ENCODE measurements at regions not wholly inside any gene's neighbourhood (a gene's known extent, or its start where the extent isn't known, plus 50 kb on each side); places are given as distances from the start of the nearest gene placed in this dataset.

DNA sequence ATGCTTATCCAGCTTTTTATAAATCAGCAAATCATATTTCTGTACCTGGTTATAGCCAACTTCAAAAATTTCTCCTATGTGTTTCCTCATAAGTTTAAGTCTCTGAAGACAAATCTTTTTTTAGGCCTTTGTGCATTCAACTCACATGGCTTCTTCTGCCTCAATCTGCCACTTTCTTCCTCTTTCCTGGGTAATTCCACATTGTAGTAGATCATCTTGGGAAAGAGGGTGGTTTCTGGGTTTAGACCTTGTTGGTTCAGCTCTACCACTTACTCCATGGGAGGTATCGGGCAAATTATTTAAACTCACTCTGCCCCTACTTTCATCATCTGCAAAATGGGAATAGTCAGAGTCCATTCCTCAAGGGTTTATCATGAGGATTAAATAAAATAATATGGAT is 707.0 kb upstream of the ZEB2 start:
- 90 to 100% (median 97%) methylated on average over 1 of the region's 1 CpG for WGBS, 4 donors
- intact Hi-C loops (cut with DNase I), result no loop called here
- no peak for DNase-seq

DNA sequence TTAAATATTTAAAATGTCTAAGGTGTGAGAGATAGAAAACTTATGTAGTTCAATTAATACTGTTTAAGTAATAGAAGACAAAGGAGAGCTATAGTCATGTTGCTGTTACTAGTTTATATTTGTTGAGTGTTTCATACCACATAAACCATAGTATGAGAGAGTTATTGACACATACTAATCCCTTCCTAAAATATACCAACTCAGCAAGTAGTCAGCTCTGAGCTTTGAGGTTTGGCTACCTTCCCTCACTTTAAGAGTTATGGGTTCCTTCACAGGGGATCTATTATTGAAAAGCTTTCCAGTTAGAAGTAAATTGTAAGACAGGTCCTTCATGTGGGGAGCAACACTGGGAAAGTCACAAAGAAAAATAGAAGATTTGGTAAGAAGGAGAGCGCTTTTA is 701.6 kb upstream of the ZEB2 start:
- TF ChIP-seq, protein P1, sequence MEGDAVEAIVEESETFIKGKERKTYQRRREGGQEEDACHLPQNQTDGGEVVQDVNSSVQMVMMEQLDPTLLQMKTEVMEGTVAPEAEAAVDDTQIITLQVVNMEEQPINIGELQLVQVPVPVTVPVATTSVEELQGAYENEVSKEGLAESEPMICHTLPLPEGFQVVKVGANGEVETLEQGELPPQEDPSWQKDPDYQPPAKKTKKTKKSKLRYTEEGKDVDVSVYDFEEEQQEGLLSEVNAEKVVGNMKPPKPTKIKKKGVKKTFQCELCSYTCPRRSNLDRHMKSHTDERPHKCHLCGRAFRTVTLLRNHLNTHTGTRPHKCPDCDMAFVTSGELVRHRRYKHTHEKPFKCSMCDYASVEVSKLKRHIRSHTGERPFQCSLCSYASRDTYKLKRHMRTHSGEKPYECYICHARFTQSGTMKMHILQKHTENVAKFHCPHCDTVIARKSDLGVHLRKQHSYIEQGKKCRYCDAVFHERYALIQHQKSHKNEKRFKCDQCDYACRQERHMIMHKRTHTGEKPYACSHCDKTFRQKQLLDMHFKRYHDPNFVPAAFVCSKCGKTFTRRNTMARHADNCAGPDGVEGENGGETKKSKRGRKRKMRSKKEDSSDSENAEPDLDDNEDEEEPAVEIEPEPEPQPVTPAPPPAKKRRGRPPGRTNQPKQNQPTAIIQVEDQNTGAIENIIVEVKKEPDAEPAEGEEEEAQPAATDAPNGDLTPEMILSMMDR (IDR thresholded peaks at IDR 0.05), result no peak
- no peak for TF ChIP-seq POLR2A (IDR thresholded peaks at IDR 0.05)
- DNase-seq, result no peak
- Histone ChIP-seq H3K4me1 (replicated peaks in 1 of 2) (peaks cover 0 to 2% of the 10 kb centered on the region in 2 donors), H3K4me3 (no peak overlapping the region), H3K9me3 (replicated peaks in 1 of 3) (no peaks in the 10 kb centered on the region), H3K27ac (no peak overlapping the region), H3K27me3 (no peaks in the 10 kb centered on the region), H3K36me3 (replicated peaks in 1 of 2) (no peaks in the 10 kb centered on the region)
- 86 to 100% (median 96%) methylated on average over 1 of the region's 1 CpG for WGBS, 4 donors
- intact Hi-C loops (cut with DNase I), result no loop called here

More for the DNA sequence above, 707.0 kb upstream of the ZEB2 start:
- Histone ChIP-seq H3K27me3 (no peaks in the 10 kb centered on the region), H3K4me1 (replicated peaks in 1 of 2) (peaks cover 0 to 4% of the 10 kb centered on the region in 2 donors), H3K36me3 (replicated peaks in 1 of 2) (no peaks in the 10 kb centered on the region), H3K27ac (no peak overlapping the region), H3K4me3 (no peak overlapping the region), H3K9me3 (replicated peaks in 1 of 3) (no peaks in the 10 kb centered on the region)
- no peak for TF ChIP-seq POLR2A (IDR thresholded peaks at IDR 0.05)
- TF ChIP-seq, protein P1 (IDR thresholded peaks at IDR 0.05), result no peak

DNA sequence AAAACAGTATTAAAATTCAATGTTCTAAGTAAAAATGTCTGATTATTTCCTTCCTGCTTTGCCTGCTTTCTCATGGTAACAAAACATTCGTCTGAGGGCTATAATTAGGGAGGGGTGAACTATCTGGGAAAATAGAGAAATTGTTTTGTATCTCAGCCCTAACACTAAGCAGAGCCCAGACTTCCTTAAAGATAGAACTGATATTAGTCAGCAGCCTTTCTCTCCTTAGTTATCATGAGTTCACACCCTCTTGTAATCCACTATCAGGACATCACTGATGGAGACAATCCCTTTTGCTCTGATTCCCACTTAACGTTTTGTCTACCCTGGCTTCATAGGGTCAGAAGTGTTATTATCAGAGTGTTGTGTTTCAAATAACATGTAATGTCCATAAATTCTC is 701.1 kb upstream of the ZEB2 start:
- Histone ChIP-seq H3K4me1 (replicated peaks in 1 of 2) (no peaks in the 10 kb centered on the region), H3K4me3 (no peak overlapping the region), H3K36me3 (replicated peaks in 1 of 2) (no peaks in the 10 kb centered on the region), H3K9me3 (replicated peaks in 1 of 3) (no peaks in the 10 kb centered on the region), H3K27ac (no peak overlapping the region), H3K27me3 (no peaks in the 10 kb centered on the region)
- no peak for TF ChIP-seq POLR2A (IDR thresholded peaks at IDR 0.05)
- TF ChIP-seq, protein P1 (IDR thresholded peaks at IDR 0.05), result no peak
- intact Hi-C loops (cut with DNase I), result no loop called here
- 33 to 43% (median 38%) methylated on average over 2 of the region's 2 CpGs for WGBS, 4 donors
- DNase-seq, result no peak

DNA sequence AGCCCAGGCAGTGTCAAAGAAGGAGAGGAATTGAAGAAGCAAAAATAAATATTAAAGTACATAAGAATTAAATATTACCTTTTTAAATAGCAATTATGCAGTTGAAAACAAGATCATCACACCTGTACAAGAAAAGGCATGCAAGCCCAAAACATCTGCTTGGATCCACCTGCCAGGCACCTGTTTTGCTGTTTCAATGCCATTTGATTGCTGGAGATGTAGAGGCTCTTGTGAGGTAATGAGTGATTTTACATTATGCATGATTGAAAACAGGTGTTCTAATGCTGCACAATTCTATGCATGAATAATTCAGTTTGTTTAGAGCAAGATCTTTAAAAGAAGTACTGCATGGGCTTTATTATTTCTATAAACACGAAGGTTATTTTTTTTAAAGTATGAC is 700.6 kb upstream of the ZEB2 start:
- no peak for DNase-seq
- H3K27me3 ChIP-seq, result no peaks in the 10 kb centered on the region
- no peaks in the 10 kb centered on the region for H3K36me3 ChIP-seq (replicated peaks in 1 of 2)
- no peaks in the 10 kb centered on the region for H3K4me1 ChIP-seq (replicated peaks in 1 of 2)
- TF ChIP-seq, protein P1 (IDR thresholded peaks at IDR 0.05), result no peak
- no peak for TF ChIP-seq POLR2A (IDR thresholded peaks at IDR 0.05)
- H3K27ac ChIP-seq, result no peak overlapping the region
- WGBS, 4 donors, result 67 to 80% (median 71%) methylated on average over 1 of the region's 1 CpG
- H3K9me3 ChIP-seq (replicated peaks in 1 of 3), result no peaks in the 10 kb centered on the region
- intact Hi-C loops (cut with DNase I), result no loop called here
- no peak overlapping the region for H3K4me3 ChIP-seq
